K562 (cell line): ENCODE measurements at regions not wholly inside any gene's neighbourhood (a gene's known extent, or its start where the extent isn't known, plus 50 kb on each side); places are given as distances from the start of the nearest gene placed in this dataset.

Experiments used
- ATAC-seq: fragments of 200-7000 bp; cut with Tn5 transposase; 3 replicates; pipeline ENCODE4 v1.9.1; 2020; ENCODE audit warnings: moderate library complexity
- BruUV-seq: library from RNA; stranded (reverse); fragments of 400-500 nt; replicated peaks from 2 replicates; lab custom pipeline; 2021; lab: Mats Ljungman, UMichigan
- CTCF ChIA-PET: fragments of 300-600 bp; formaldehyde crosslinking; extraction: SDS; loops from one replicate; lab custom pipeline; 2021; ENCODE audit warnings: low intra/inter-chr PET ratio; lab: Yijun Ruan, JAX
- POLR2A ChIA-PET: fragments of 300-600, 350-650 bp; sonication (Branson Sonifier 250); formaldehyde crosslinking; extraction: SDS; loops from one replicate; lab custom pipeline; 2021; ENCODE audit warnings: antibody characterized with exemption, inconsistent platforms; lab: Yijun Ruan, JAX
- DNase-seq, 4 experiments: peaks; one replicate each; pipeline versions ENCODE4 v3.0.0 to v3.0.0-alpha.2; 2011 to 2018; ENCODE audit warnings: low spot score in 3 of 4, mixed read lengths in 3 of 4; ENCODE audit errors: extremely low read depth in 1 of 4
- FAIRE-seq: peaks from 2 replicates; lab custom pipeline; 2011; peaks lifted over from hg19 to GRCh38; lab: Jason Lieb, UNC
- H2AFZ ChIP-seq: 2 replicates; pipeline ENCODE4 v1.6.0; 2011; ENCODE audit warnings: low read depth, low read length, control low read depth, inconsistent platforms
- H3K27ac ChIP-seq: fragments of 200-600 bp; 3 replicates; pipeline ENCODE4 v1.8.0; 2011; ENCODE audit warnings: low read depth, mild to moderate bottlenecking, control low read depth, inconsistent platforms, low read length, moderate library complexity, mixed read lengths; ENCODE audit errors: extremely low read depth
- H3K27me3 ChIP-seq, 2 experiments: fragments of 300-600 bp in 1 of 2; 2 replicates in 1 of 2; 3 replicates in 1 of 2; pipeline versions ENCODE4 v1.6.0 to v1.8.0; 2011; ENCODE audit warnings: inconsistent platforms in 2 of 2, low read length in 2 of 2, mild to moderate bottlenecking in 1 of 2, mixed read lengths in 1 of 2, moderate library complexity in 1 of 2; ENCODE audit not compliant: control insufficient read depth in 2 of 2, insufficient read depth in 2 of 2
- H3K36me3 ChIP-seq: fragments of 300-600 bp; 3 replicates; pipeline ENCODE4 v1.8.0; 2011; ENCODE audit warnings: mild to moderate bottlenecking, low read length, inconsistent platforms; ENCODE audit not compliant: control insufficient read depth, insufficient read depth
- H3K4me1 ChIP-seq, 2 experiments: fragments of 200-600 bp in 1 of 2; replicated peaks in 1 of 2; 2 replicates in 1 of 2; 3 replicates in 1 of 2; pipeline versions ENCODE4 v1.5.1 to v1.8.0; 2011; ENCODE audit warnings: inconsistent platforms in 2 of 2, low read length in 2 of 2, mild to moderate bottlenecking in 1 of 2, mixed read lengths in 1 of 2, moderate library complexity in 1 of 2; ENCODE audit not compliant: control insufficient read depth in 2 of 2, insufficient read depth in 2 of 2
- H3K4me2 ChIP-seq: 2 replicates; pipeline ENCODE4 v1.6.1; 2011; ENCODE audit warnings: low read length, control low read depth, inconsistent platforms, mixed read lengths; ENCODE audit not compliant: insufficient read depth
- H3K4me3 ChIP-seq: fragments of 200-600 bp; sonication (generic), shearing (Covaris generic); 2 replicates; pipeline ENCODE4 v1.5.1; 2016; ENCODE audit warnings: control low read depth, inconsistent platforms
- H3K79me2 ChIP-seq: fragments of 200-600 bp; 3 replicates; pipeline ENCODE4 v1.8.0; 2011; ENCODE audit warnings: low read length, inconsistent platforms; ENCODE audit not compliant: control insufficient read depth, insufficient read depth
- H3K9ac ChIP-seq, 2 experiments: 2 replicates each; pipeline versions ENCODE4 v1.6.0 to v1.6.1; 2011; ENCODE audit warnings: low read depth in 2 of 2, low read length in 2 of 2, control low read depth in 1 of 2, inconsistent platforms in 1 of 2, mild to moderate bottlenecking in 1 of 2, mixed read lengths in 1 of 2; ENCODE audit not compliant: insufficient read depth in 1 of 2
- H3K9me1 ChIP-seq: one replicate; pipeline ENCODE4 v1.6.0; 2011; ENCODE audit warnings: inconsistent platforms, mild to moderate bottlenecking, low read length, moderate library complexity; ENCODE audit not compliant: control insufficient read depth, insufficient read depth
- H3K9me3 ChIP-seq: replicated peaks from 2 replicates; pipeline ENCODE4 v1.5.1; 2011; ENCODE audit warnings: low read depth, low read length, inconsistent platforms; ENCODE audit not compliant: control insufficient read depth, insufficient read depth
- H4K20me1 ChIP-seq: replicated peaks from 2 replicates; pipeline ENCODE4 v1.6.1; 2011; ENCODE audit warnings: low read length, inconsistent platforms, mixed read lengths; ENCODE audit not compliant: control insufficient read depth, insufficient read depth
- CAMTA2 ChIP-seq: fragments of 250-450 bp; sonication (Bioruptor Pico); conservative IDR thresholded peaks from 2 replicates; pipeline ENCODE4 v1.5.1; 2022
- POLR3G ChIP-seq: IDR thresholded peaks from 2 replicates; pipeline ENCODE4 v1.6.1; 2011; ENCODE audit not compliant: insufficient read length, insufficient replicate concordance; ENCODE audit errors: extremely low read depth
- SMARCE1 ChIP-seq: fragments of 450-650 bp; IDR thresholded peaks from 2 replicates; pipeline ENCODE4 v1.7.1; 2016; ENCODE audit warnings: mild to moderate bottlenecking
- TAF15 ChIP-seq: fragments of 200-400 bp; formaldehyde crosslinking; IDR thresholded peaks from 2 replicates; pipeline ENCODE4 v1.6.1; 2017; ENCODE audit warnings: mild to moderate bottlenecking, low read depth, low read length, moderate library complexity
- TOE1 ChIP-seq, 2 experiments: fragments of 450-650 bp in 1 of 2; sonication (generic) in 1 of 2; formaldehyde crosslinking in 1 of 2; IDR thresholded peaks; 2 replicates each; pipeline versions ENCODE4 v1.7.1 to v1.8.0; 2016 to 2022; ENCODE audit warnings: borderline replicate concordance in 2 of 2, mild to moderate bottlenecking in 2 of 2, antibody characterized with exemption in 1 of 2, inconsistent platforms in 1 of 2, low read depth in 1 of 2, missing genetic modification reagents in 1 of 2, moderate library complexity in 1 of 2
- XRCC3 ChIP-seq: fragments of 450-650 bp; IDR thresholded peaks from 2 replicates; pipeline ENCODE4 v1.6.1; 2017; ENCODE audit warnings: mild to moderate bottlenecking, moderate library complexity
- ZNF133 ChIP-seq: fragments of 250-450 bp; sonication (Bioruptor Pico); IDR thresholded peaks from 2 replicates; pipeline ENCODE4 v1.4.0; 2020; ENCODE audit warnings: mild to moderate bottlenecking
- ZNF316 ChIP-seq: fragments of 450-650 bp; IDR thresholded peaks from 2 replicates; pipeline ENCODE4 v1.6.1; 2016
- WGBS: fragments of 100-300 bp; shearing (Covaris generic); methylation state at CpG from one replicate; pipeline ENCODE4 v1.1.6; 2016; ENCODE audit warnings: low coverage, mixed read lengths; ENCODE audit not compliant: insufficient coverage; ENCODE audit errors: missing lambda C conversion rate; 5-methylcytosine and 5-hydroxymethylcytosine counted together
- in situ Hi-C: fragments of 300-500 bp; cut with MboI; formaldehyde crosslinking; loops from 4 replicates; pipeline ENCODE4 v1.15.0; 2018; ENCODE audit warnings: inconsistent platforms, mixed read lengths
- intact Hi-C: fragments of 100-400 bp; cut with micrococcal nuclease; formaldehyde crosslinking; loops from 2 replicates; pipeline ENCODE4 v1.14.2; 2022
- TF ChIP-seq, protein P1 (sequence below): fragments of 250-450 bp; sonication (Bioruptor Pico); IDR thresholded peaks from 2 replicates; pipeline ENCODE4 v1.4.0; 2020; ENCODE audit warnings: borderline replicate concordance
- TF ChIP-seq, protein P2 (sequence below): IDR thresholded peaks from 2 replicates; pipeline ENCODE4 v1.6.1; 2014; ENCODE audit warnings: antibody characterized with exemption
- TF ChIP-seq, protein P3 (sequence below), 2 experiments: fragments of 150-350 bp in 1 of 2; IDR thresholded peaks; 2 replicates each; pipeline ENCODE4 v1.6.1; 2012 to 2016; ENCODE audit warnings: low read depth in 2 of 2, low read length in 2 of 2, mild to moderate bottlenecking in 1 of 2, moderate library complexity in 1 of 2

DNA sequence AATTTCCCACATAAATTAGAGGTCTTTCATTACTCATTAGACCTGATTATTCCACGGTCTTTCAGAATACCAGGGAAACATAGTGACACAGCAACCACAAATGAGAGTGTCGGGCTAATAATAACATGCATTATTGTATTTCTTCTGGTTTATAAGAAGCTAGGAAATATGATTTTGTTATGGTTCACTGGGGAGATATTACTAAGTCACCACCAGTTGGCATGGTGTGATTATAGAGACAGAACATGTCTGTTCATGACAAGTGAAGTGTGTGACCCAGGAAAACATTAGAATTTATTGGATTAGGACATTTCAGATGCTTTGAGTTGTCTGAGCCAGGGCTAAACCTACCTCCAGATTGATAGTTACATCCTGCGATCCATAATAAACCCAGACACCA lies 494.4 kb downstream of the FBXO15 start:
- 6% methylated on average over 3 of the region's 3 CpGs for WGBS
- no peak overlapping the region for H3K4me3 ChIP-seq
- DNase-seq (no peak), FAIRE-seq (no peak), ATAC-seq (no peak)
- H3K9me1 ChIP-seq = no peaks in the 10 kb centered on the region
- no peaks in the 10 kb centered on the region for H3K79me2 ChIP-seq
- no peaks in the 10 kb centered on the region for H4K20me1 ChIP-seq
- ChIA-PET CTCF (no interaction called here), POLR2A (no interaction called here)
- no peak overlapping the region for H3K9ac ChIP-seq
- H2AFZ ChIP-seq = no peak overlapping the region
- intact Hi-C loops (no loop called here), in situ Hi-C loops (no loop called here)
- H3K36me3 ChIP-seq = no peaks in the 10 kb centered on the region
- H3K27ac ChIP-seq = no peak overlapping the region
- TF ChIP-seq TOE1 (IDR thresholded peaks at IDR 0.05; ENCODE audit: borderline replicate concordance) (no peak), TOE1 (CRISPR knock-in tag; IDR thresholded peaks at IDR 0.05; ENCODE audit: borderline replicate concordance, low read depth) (no peak), POLR3G (no peak), CAMTA2 (CRISPR knock-in tag) (no peak), ZNF316 (no peak), SMARCE1 (no peak), ZNF133 (CRISPR knock-in tag) (no peak)
- H3K27me3 ChIP-seq = no peaks in the 10 kb centered on the region
- no TSS peak for BruUV-seq
- no peaks in the 10 kb centered on the region for H3K9me3 ChIP-seq
- no peaks in the 10 kb centered on the region for H3K4me1 ChIP-seq
- H3K4me2 ChIP-seq = no peak overlapping the region

DNA sequence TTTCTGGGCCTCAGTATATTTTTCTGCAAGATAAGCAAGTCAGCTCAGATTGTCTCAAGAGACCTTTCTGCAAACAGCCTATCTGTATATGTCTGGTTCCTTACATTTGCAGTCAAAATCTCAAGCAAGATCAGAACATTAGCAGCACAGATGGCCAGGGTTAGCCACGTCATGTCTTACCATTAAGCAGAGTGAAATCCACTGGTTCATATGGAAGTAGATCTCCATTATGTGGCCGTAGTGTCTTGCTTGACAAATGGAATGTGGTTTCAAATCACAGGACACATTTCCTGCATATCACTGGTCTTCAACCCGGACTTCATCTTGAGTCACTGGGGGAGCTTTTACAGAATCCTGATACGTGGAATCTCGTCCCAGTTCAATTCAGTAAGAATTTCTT lies 500.2 kb downstream of the FBXO15 start:
- no peaks in the 10 kb centered on the region for H4K20me1 ChIP-seq
- ATAC-seq (no peak), DNase-seq (no peak), FAIRE-seq (no peak)
- CTCF ChIA-PET = no interaction called here
- H3K9ac ChIP-seq = no peak overlapping the region
- intact Hi-C loops = no loop called here
- no peaks in the 10 kb centered on the region for H3K79me2 ChIP-seq
- in situ Hi-C loops = no loop called here
- WGBS = 5% methylated on average over 5 of the region's 5 CpGs
- no peaks in the 10 kb centered on the region for H3K9me3 ChIP-seq
- no peaks in the 10 kb centered on the region for H3K27me3 ChIP-seq
- no peak overlapping the region for H2AFZ ChIP-seq
- H3K4me3 ChIP-seq = no peak overlapping the region
- POLR2A ChIA-PET = no interaction called here
- H3K4me2 ChIP-seq = no peak overlapping the region
- H3K27ac ChIP-seq = no peak overlapping the region
- no peaks in the 10 kb centered on the region for H3K9me1 ChIP-seq
- no peaks in the 10 kb centered on the region for H3K4me1 ChIP-seq
- BruUV-seq = no TSS peak
- H3K36me3 ChIP-seq = no peaks in the 10 kb centered on the region
- TF ChIP-seq, protein P1, sequence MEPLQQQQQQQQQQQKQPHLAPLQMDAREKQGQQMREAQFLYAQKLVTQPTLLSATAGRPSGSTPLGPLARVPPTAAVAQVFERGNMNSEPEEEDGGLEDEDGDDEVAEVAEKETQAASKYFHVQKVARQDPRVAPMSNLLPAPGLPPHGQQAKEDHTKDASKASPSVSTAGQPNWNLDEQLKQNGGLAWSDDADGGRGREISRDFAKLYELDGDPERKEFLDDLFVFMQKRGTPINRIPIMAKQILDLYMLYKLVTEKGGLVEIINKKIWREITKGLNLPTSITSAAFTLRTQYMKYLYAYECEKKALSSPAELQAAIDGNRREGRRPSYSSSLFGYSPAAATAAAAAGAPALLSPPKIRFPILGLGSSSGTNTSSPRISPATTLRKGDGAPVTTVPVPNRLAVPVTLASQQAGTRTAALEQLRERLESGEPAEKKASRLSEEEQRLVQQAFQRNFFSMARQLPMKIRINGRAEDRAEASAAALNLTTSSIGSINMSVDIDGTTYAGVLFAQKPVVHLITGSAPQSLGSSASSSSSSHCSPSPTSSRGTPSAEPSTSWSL (CRISPR knock-in tag) = no peak
- TF ChIP-seq XRCC3 = no peak
- no peak for TF ChIP-seq TAF15
- TF ChIP-seq, protein P2, sequence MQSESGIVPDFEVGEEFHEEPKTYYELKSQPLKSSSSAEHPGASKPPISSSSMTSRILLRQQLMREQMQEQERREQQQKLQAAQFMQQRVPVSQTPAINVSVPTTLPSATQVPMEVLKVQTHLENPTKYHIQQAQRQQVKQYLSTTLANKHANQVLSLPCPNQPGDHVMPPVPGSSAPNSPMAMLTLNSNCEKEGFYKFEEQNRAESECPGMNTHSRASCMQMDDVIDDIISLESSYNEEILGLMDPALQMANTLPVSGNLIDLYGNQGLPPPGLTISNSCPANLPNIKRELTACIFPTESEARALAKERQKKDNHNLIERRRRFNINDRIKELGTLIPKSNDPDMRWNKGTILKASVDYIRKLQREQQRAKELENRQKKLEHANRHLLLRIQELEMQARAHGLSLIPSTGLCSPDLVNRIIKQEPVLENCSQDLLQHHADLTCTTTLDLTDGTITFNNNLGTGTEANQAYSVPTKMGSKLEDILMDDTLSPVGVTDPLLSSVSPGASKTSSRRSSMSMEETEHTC = no peak
- TF ChIP-seq, protein P3, sequence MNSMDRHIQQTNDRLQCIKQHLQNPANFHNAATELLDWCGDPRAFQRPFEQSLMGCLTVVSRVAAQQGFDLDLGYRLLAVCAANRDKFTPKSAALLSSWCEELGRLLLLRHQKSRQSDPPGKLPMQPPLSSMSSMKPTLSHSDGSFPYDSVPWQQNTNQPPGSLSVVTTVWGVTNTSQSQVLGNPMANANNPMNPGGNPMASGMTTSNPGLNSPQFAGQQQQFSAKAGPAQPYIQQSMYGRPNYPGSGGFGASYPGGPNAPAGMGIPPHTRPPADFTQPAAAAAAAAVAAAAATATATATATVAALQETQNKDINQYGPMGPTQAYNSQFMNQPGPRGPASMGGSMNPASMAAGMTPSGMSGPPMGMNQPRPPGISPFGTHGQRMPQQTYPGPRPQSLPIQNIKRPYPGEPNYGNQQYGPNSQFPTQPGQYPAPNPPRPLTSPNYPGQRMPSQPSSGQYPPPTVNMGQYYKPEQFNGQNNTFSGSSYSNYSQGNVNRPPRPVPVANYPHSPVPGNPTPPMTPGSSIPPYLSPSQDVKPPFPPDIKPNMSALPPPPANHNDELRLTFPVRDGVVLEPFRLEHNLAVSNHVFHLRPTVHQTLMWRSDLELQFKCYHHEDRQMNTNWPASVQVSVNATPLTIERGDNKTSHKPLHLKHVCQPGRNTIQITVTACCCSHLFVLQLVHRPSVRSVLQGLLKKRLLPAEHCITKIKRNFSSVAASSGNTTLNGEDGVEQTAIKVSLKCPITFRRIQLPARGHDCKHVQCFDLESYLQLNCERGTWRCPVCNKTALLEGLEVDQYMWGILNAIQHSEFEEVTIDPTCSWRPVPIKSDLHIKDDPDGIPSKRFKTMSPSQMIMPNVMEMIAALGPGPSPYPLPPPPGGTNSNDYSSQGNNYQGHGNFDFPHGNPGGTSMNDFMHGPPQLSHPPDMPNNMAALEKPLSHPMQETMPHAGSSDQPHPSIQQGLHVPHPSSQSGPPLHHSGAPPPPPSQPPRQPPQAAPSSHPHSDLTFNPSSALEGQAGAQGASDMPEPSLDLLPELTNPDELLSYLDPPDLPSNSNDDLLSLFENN (IDR thresholded peaks at IDR 0.05; ENCODE audit: low read depth in 2 of 2, low read length in 2 of 2) = no peak
